Stomach (tissue), 8 donors: ENCODE measurements at regions not wholly inside any gene's neighbourhood (a gene's known extent, or its start where the extent isn't known, plus 50 kb on each side); places are given as distances from the start of the nearest gene placed in this dataset.

Experiments
- DNase-seq, 2 donors: peaks; one replicate each; pipeline versions ENCODE4 v3.0.0 to v3.0.0-alpha.2; 2013 to 2019
- H3K27ac ChIP-seq, 5 donors: fragments of 200-600 bp in 4 of 5; sonication (generic) in 4 of 5; one replicate each; pipeline ENCODE4 v1.5.1; 2013 to 2019; ENCODE audit warnings: mild to moderate bottlenecking in 1 of 5, moderate library complexity in 1 of 5
- H3K27me3 ChIP-seq, 3 donors: fragments of 200-600 bp; sonication (generic); one replicate each; pipeline ENCODE4 v1.5.1; 2017 to 2019; ENCODE audit warnings: mixed run types in 1 of 3
- H3K36me3 ChIP-seq, 4 donors: fragments of 200-600 bp; sonication (generic); 1 replicate in 3 of 4; 2 replicates in 1 of 4; pipeline ENCODE4 v1.5.1; 2016 to 2019
- H3K4me1 ChIP-seq, 4 donors: fragments of 200-600 bp; sonication (generic); one replicate each; pipeline ENCODE4 v1.5.1; 2016 to 2019
- H3K4me3 ChIP-seq, 4 donors: fragments of 200-600 bp; sonication (generic) in 3 of 4; one replicate each; pipeline ENCODE4 v1.5.1; 2016 to 2019; ENCODE audit warnings: mild to moderate bottlenecking in 1 of 4
- H3K9me3 ChIP-seq, 4 donors: fragments of 200-600 bp; sonication (generic); one replicate each; pipeline ENCODE4 v1.5.1; 2016 to 2019
- EP300 ChIP-seq: sonication (generic); formaldehyde crosslinking; IDR thresholded peaks from one replicate; pipeline ENCODE4 v1.6.1; 2017; ENCODE audit warnings: antibody characterized with exemption
- POLR2A ChIP-seq, 4 donors: fragments of 450-650 bp; IDR thresholded peaks; one replicate each; pipeline ENCODE4 v1.6.1; 2016; ENCODE audit warnings: antibody characterized with exemption in 4 of 4, control low read depth in 2 of 4, mild to moderate bottlenecking in 1 of 4, moderate library complexity in 1 of 4
- POLR2AphosphoS5 ChIP-seq, 3 donors: sonication (generic); formaldehyde crosslinking; IDR thresholded peaks; one replicate each; pipeline ENCODE4 v1.6.1; 2016; ENCODE audit warnings: antibody characterized with exemption in 3 of 3
- WGBS, 5 donors: extraction: QIAGEN DNeasy Blood & Tissue Kit in 3 of 5; methylation state at CpG; one replicate each; pipeline versions ENCODE4 v1.1.5 to v1.1.7; 2013 to 2018; 5-methylcytosine and 5-hydroxymethylcytosine counted together
- intact Hi-C: fragments of 100-400 bp; cut with DNase I; formaldehyde crosslinking; loops from one replicate; pipeline ENCODE4 v1.15.1; 2023; ENCODE audit warnings: low total_unique reads
- TF ChIP-seq, protein P1 (sequence below), 7 experiments: fragments of 450-650 bp in 4 of 7; fragments of 200-600 bp in 3 of 7; sonication (generic) in 3 of 7; IDR thresholded peaks; one replicate each; pipeline ENCODE4 v1.5.1; 2016 to 2019; ENCODE audit warnings: antibody characterized with exemption in 7 of 7, control low read depth in 2 of 7, mild to moderate bottlenecking in 1 of 7
- donor health status: healthy with polysubstance abuse.
- donor health status: Bipolar disorder and iron deficiency.
- donor health status: healthy.

DNA sequence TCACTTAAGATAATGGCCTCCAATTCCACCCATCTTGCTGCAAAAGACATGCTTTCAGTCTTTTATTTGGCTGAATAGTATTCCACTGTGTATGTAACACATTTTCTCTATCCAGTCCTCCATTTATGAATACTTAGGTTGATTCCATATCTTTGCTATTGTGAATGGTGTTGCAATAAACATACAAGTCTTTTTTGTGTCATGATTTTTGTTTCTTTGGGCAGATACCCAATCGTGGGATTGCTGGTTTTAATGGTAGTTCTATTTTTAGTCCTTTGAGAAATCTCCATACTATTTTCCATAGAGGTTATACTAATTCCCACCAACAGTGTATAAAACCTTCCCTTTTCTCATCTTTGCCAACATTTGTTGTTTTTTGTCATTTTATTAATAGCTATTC, 180.9 kb downstream of the SMIM20 start:
- Histone ChIP-seq H3K4me1 (no peaks in the 10 kb centered on the region), H3K4me3 (no peak overlapping the region), H3K27me3 (no peaks in the 10 kb centered on the region), H3K9me3 (peaks cover 0 to 22% (median 14%) of the 10 kb centered on the region in 4 donors), H3K36me3 (no peaks in the 10 kb centered on the region), H3K27ac (no peak overlapping the region)
- no peak for TF ChIP-seq EP300
- no peak for TF ChIP-seq POLR2AphosphoS5 (IDR thresholded peaks at IDR 0.05)
- TF ChIP-seq POLR2A (IDR thresholded peaks at IDR 0.05), result no peak
- TF ChIP-seq, protein P1, sequence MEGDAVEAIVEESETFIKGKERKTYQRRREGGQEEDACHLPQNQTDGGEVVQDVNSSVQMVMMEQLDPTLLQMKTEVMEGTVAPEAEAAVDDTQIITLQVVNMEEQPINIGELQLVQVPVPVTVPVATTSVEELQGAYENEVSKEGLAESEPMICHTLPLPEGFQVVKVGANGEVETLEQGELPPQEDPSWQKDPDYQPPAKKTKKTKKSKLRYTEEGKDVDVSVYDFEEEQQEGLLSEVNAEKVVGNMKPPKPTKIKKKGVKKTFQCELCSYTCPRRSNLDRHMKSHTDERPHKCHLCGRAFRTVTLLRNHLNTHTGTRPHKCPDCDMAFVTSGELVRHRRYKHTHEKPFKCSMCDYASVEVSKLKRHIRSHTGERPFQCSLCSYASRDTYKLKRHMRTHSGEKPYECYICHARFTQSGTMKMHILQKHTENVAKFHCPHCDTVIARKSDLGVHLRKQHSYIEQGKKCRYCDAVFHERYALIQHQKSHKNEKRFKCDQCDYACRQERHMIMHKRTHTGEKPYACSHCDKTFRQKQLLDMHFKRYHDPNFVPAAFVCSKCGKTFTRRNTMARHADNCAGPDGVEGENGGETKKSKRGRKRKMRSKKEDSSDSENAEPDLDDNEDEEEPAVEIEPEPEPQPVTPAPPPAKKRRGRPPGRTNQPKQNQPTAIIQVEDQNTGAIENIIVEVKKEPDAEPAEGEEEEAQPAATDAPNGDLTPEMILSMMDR (IDR thresholded peaks at IDR 0.05), result no peak
- 61 to 85% (median 81%) methylated on average over 1 of the region's 1 CpG for WGBS, 5 donors
- intact Hi-C loops, result no loop called here
- DNase-seq, result no peak

DNA sequence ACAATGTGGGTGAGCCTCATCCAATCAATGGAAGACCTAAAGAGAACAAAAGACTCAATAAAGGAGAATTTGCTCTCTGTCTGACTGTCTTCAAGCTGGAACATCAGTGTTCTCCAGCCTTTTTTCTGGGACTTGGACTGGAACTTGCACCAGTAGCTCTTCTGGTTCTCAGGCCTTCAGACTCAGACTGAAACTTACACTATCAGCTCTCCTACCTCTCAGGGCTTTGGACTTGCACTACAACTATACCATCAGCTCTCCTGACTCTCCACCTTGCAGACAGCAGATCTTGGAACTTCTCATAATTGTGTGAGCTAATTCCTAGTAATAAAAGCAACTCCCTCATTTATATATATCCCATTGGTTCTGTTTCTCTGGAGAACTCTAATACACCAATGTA, 185.9 kb downstream of the SMIM20 start:
- Histone ChIP-seq H3K27ac (no peak overlapping the region), H3K27me3 (no peaks in the 10 kb centered on the region), H3K9me3 (peaks cover 0 to 13% (median 6%) of the 10 kb centered on the region in 4 donors), H3K4me3 (no peak overlapping the region), H3K36me3 (no peaks in the 10 kb centered on the region), H3K4me1 (peaks cover 0 to 3% (median 0%) of the 10 kb centered on the region in 4 donors)
- intact Hi-C loops, result no loop called here
- no peak for DNase-seq
- TF ChIP-seq, protein P1 (IDR thresholded peaks at IDR 0.05), result no peak
- TF ChIP-seq EP300, result no peak
- no peak for TF ChIP-seq POLR2A (IDR thresholded peaks at IDR 0.05)
- no peak for TF ChIP-seq POLR2AphosphoS5 (IDR thresholded peaks at IDR 0.05)

DNA sequence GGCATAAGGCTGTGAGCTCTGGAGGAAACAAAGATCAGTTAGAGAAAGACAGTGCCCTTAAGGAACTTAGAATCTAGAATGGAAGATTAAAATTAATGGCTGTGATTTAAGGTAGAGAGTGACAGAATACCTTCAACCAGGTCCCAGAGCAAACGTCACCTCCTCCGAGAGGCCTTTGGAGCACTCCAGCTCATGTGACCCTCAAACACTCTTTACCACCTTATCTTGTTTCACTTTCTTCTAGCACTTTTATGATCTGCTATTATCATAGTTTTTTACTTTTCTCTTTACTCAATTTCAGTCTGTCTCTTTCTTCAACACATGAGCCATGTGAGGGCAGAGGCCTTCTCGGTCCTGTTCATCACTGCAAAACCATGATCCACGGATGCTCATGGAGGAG, 187.0 kb downstream of the SMIM20 start:
- no peak overlapping the region for H3K27ac ChIP-seq
- H3K4me1 ChIP-seq, result peaks cover 0 to 14% (median under 1%) of the 10 kb centered on the region in 4 donors
- H3K4me3 ChIP-seq, result no peak overlapping the region
- 92 to 98% (median 94%) methylated on average over 4 of the region's 4 CpGs for WGBS, 5 donors
- H3K9me3 ChIP-seq, result peaks cover 0 to 13% (median 6%) of the 10 kb centered on the region in 4 donors
- TF ChIP-seq, protein P1 (IDR thresholded peaks at IDR 0.05), result no peak
- TF ChIP-seq POLR2A (IDR thresholded peaks at IDR 0.05) (no peak), EP300 (no peak), POLR2AphosphoS5 (IDR thresholded peaks at IDR 0.05) (no peak)
- H3K27me3 ChIP-seq, result no peaks in the 10 kb centered on the region
- no peaks in the 10 kb centered on the region for H3K36me3 ChIP-seq
- intact Hi-C loops, result no loop called here
- no peak for DNase-seq

DNA sequence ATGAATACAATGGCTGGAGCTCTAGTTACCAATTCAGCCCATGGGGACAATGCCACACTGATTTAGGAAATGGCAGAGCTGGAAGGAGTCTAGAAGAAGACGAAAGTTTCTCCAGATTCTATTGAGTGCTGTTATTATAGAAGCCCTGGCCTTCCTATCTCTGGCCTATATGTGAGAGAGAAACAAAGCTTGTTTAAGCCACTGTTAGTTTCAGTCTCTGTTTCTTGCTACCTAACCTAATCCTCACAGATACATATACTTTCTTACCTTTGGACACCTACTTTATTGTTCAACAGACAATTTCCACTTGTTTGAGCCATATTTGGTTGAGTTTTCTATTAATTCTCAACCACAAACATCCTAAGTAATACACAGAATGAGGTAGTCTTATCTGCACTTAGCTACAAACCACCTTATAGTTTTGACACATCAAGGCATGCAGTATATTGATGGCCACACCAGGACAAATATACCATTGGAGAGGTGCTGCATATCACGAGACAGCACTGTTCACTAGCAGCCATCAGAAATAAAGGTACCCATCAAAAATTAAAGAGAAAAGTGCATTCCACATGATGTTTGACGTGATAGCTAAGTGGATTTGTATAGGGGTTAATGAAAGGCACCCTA, 190.2 kb downstream of the SMIM20 start:
- intact Hi-C loops, result no loop called here
- H3K4me1 ChIP-seq, result peaks cover 0 to 23% (median 8%) of the 10 kb centered on the region in 4 donors
- TF ChIP-seq EP300 (no peak), POLR2A (IDR thresholded peaks at IDR 0.05) (no peak), POLR2AphosphoS5 (IDR thresholded peaks at IDR 0.05) (no peak)
- TF ChIP-seq, protein P1 (IDR thresholded peaks at IDR 0.05), result no peak
- no peaks in the 10 kb centered on the region for H3K36me3 ChIP-seq
- no peak overlapping the region for H3K4me3 ChIP-seq
- DNase-seq, result no peak
- H3K9me3 ChIP-seq, result peaks cover 0 to 8% (median 0%) of the 10 kb centered on the region in 4 donors
- H3K27me3 ChIP-seq, result no peaks in the 10 kb centered on the region
- no peak overlapping the region for H3K27ac ChIP-seq
- 81 to 88% (median 86%) methylated on average over 3 of the region's 3 CpGs for WGBS, 5 donors
